ENCODE measurements at regions not wholly inside any gene's neighbourhood (a gene's known extent, or its start where the extent isn't known, plus 50 kb on each side); places are given as distances from the start of the nearest gene placed in this dataset.

- H3K9me3 ChIP-seq (ENCODE audit: low read depth, low read length, poor library complexity, severe bottlenecking): no peaks in the 10 kb centered on the region
- intact Hi-C loops (cut with micrococcal nuclease; ENCODE audit: unreplicated experiment): no loop called here
- no TSS peak for BruUV-seq (replicated peaks)
- H3K27ac ChIP-seq (ENCODE audit: low read depth, low read length, poor library complexity, severe bottlenecking): no peak overlapping the region
- H3K36me3 ChIP-seq (ENCODE audit: insufficient read depth, low read length, poor library complexity, severe bottlenecking): no peaks in the 10 kb centered on the region
- no peaks in the 10 kb centered on the region for H3K27me3 ChIP-seq (replicated peaks; ENCODE audit: insufficient read depth, low read depth, low read length, poor library complexity)
- no peak for DNase-seq (ENCODE audit: low spot score)
- H3K4me3 ChIP-seq (ENCODE audit: low read depth, low read length, poor library complexity, severe bottlenecking): no peak overlapping the region
- TF ChIP-seq EZH2 (IDR thresholded peaks at IDR 0.05; ENCODE audit: borderline replicate concordance, low read depth, low read length, poor library complexity, severe bottlenecking): no peak
- no peak for TF ChIP-seq CTCF (conservative IDR thresholded peaks at IDR 0.05; ENCODE audit: low read depth, low read length)
- H3K4me1 ChIP-seq (ENCODE audit: insufficient read depth, low read length, poor library complexity, severe bottlenecking): no peaks in the 10 kb centered on the region
- ChIA-PET CTCF (no interaction called here), POLR2A (ENCODE audit: low non-redundant PET) (no interaction called here)
Measured at GRCh38 chr5:7073666-7074065, 322.3 kb upstream of the ADCY2 start.

- ChIA-PET CTCF (no interaction called here), POLR2A (ENCODE audit: low non-redundant PET) (no interaction called here)
- no peak for TF ChIP-seq CTCF (conservative IDR thresholded peaks at IDR 0.05; ENCODE audit: low read depth, low read length)
- no peak for TF ChIP-seq EZH2 (IDR thresholded peaks at IDR 0.05; ENCODE audit: borderline replicate concordance, low read depth, low read length, poor library complexity, severe bottlenecking)
- no peaks in the 10 kb centered on the region for H3K27me3 ChIP-seq (replicated peaks; ENCODE audit: insufficient read depth, low read depth, low read length, poor library complexity)
- no peak for DNase-seq (ENCODE audit: low spot score)
- H3K9me3 ChIP-seq (ENCODE audit: low read depth, low read length, poor library complexity, severe bottlenecking): no peaks in the 10 kb centered on the region
- H3K36me3 ChIP-seq (ENCODE audit: insufficient read depth, low read length, poor library complexity, severe bottlenecking): no peaks in the 10 kb centered on the region
- no peak overlapping the region for H3K4me3 ChIP-seq (ENCODE audit: low read depth, low read length, poor library complexity, severe bottlenecking)
- intact Hi-C loops (cut with micrococcal nuclease; ENCODE audit: unreplicated experiment): no loop called here
- H3K4me1 ChIP-seq (ENCODE audit: insufficient read depth, low read length, poor library complexity, severe bottlenecking): no peaks in the 10 kb centered on the region
- BruUV-seq (replicated peaks): no TSS peak
- H3K27ac ChIP-seq (ENCODE audit: low read depth, low read length, poor library complexity, severe bottlenecking): no peak overlapping the region
Measured at GRCh38 chr5:7074176-7074575, 321.8 kb upstream of the ADCY2 start.

GRCh38 chr5:7075470-7075869, 320.5 kb upstream of the ADCY2 start:
- no peaks in the 10 kb centered on the region for H3K36me3 ChIP-seq (ENCODE audit: insufficient read depth, low read length, poor library complexity, severe bottlenecking)
- intact Hi-C loops (cut with micrococcal nuclease; ENCODE audit: unreplicated experiment): no loop called here
- TF ChIP-seq CTCF (conservative IDR thresholded peaks at IDR 0.05; ENCODE audit: low read depth, low read length) (no peak), EZH2 (IDR thresholded peaks at IDR 0.05; ENCODE audit: borderline replicate concordance, low read depth, low read length, poor library complexity, severe bottlenecking) (no peak)
- no peak overlapping the region for H3K27ac ChIP-seq (ENCODE audit: low read depth, low read length, poor library complexity, severe bottlenecking)
- DNase-seq (ENCODE audit: low spot score): no peak
- ChIA-PET CTCF (no interaction called here), POLR2A (ENCODE audit: low non-redundant PET) (no interaction called here)
- no TSS peak for BruUV-seq (replicated peaks)
- H3K9me3 ChIP-seq (ENCODE audit: low read depth, low read length, poor library complexity, severe bottlenecking): no peaks in the 10 kb centered on the region
- no peaks in the 10 kb centered on the region for H3K4me1 ChIP-seq (ENCODE audit: insufficient read depth, low read length, poor library complexity, severe bottlenecking)
- no peaks in the 10 kb centered on the region for H3K27me3 ChIP-seq (replicated peaks; ENCODE audit: insufficient read depth, low read depth, low read length, poor library complexity)
- no peak overlapping the region for H3K4me3 ChIP-seq (ENCODE audit: low read depth, low read length, poor library complexity, severe bottlenecking)

Measured in A673 (cell line).